ENCODE measurements at regions not wholly inside any gene's neighbourhood (a gene's known extent, or its start where the extent isn't known, plus 50 kb on each side); places are given as distances from the start of the nearest gene placed in this dataset.
"Not testable (repeated sequence)": the region's sequence is repeated elsewhere in the genome, so short reads cannot be mapped to it uniquely, and the experiment has no call there.

DNA sequence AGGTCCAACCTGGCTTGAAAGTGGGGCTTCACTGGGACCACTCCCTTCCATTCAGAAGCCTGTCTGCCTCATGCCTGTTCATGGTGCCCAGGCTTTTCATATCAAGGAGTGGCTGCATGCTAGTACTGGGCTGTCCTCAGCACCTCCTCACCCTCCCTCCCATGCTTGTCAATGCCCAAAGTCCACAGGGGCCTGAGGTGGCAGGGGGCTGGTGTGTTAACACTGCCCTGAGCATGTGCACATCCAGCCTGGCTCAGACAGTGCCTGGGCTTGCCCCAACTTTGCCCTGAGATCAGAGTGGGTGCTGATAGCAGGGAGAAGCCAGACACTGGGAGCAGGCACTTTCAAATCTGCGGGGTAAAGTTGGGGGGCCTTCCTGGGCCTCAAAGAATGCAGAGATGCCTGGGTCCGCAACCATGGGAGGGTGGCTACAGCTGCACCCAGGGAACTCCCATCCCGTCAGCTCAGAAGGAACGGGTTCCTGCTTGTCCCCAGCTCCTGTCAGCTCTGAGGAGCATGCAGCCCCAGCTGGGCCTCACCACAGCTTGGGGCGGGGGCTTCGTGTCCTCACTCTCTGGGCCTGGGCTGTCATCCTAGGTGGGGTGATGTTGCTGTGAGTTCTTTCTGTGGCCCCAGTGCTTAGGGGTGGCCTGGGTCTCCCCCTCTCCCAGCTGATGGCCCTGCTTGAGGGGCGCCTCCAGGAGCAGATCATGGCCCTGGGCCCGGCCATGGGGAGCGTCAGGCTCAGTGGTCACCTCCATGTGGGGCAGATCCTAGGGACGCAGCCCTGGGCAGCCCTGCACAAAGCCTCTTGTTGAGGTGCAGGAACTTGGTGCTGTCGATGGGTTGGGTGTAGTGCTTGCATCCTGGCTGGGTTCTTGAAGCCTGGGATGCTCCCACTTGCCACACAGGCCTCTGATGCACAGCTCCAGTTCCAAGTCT is 830.6 kb upstream of the SLITRK5 start:
- DNase-seq (ENCODE audit: extremely low read depth, low read depth), result no peak

GRCh38 chr13:86841264-86841663 is 829.9 kb upstream of the SLITRK5 start:
- DNase-seq (ENCODE audit: extremely low read depth, low read depth), result no peak

DNA sequence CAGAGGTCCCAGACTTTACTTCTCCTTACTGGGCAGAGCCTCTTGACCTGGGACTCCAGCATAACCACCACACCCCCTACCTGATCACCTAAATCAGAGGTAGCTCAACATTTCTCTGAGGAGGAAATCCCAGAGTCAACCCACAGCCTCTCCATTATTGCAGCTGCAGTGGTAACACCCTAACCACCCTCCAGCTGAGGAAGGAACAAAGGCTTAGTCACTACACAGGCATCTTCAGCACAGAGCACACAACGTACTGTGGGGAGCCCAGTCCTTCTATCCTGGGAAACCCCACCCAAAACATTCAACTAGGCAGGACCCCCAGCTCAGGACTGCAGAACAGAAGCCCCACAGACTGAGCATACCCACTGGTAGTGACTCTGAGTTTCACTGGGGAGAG is 824.7 kb upstream of the SLITRK5 start:
- no peak for DNase-seq (ENCODE audit: extremely low read depth, low read depth)

GRCh38 chr13:86848716-86849115 is 822.5 kb upstream of the SLITRK5 start:
- no peak for DNase-seq (ENCODE audit: extremely low read depth, low read depth)

DNA sequence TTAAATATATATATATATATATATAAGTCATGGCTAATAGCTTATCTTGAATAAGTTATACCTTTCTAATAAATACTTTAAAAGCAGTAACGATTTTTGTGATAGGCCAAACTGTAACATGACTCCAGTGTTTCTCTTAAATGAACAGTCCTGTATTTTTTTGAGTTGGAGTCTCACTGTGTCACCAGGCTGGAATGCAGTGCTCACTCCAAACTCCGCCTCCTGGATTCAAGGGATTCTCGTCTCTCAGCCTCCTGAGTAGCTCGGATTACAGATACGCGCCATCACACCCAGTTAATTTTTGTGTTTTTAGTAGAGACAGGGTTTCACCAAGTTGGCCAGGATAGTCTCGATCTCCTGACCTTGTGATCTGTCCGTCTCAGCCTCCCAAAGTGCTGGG is 814.2 kb upstream of the SLITRK5 start:
- no peak for DNase-seq (ENCODE audit: extremely low read depth, low read depth)

GRCh38 chr13:86858216-86858615 is 813.0 kb upstream of the SLITRK5 start:
- no peak for DNase-seq (ENCODE audit: extremely low read depth, low read depth)

GRCh38 chr13:86862137-86862536 is 809.0 kb upstream of the SLITRK5 start:
- DNase-seq (ENCODE audit: extremely low read depth, low read depth), result no peak

- no peak for DNase-seq (ENCODE audit: extremely low read depth, low read depth)
These were observed 806.8 kb upstream of the SLITRK5 start for GRCh38 chr13:86864376-86864775.

DNA sequence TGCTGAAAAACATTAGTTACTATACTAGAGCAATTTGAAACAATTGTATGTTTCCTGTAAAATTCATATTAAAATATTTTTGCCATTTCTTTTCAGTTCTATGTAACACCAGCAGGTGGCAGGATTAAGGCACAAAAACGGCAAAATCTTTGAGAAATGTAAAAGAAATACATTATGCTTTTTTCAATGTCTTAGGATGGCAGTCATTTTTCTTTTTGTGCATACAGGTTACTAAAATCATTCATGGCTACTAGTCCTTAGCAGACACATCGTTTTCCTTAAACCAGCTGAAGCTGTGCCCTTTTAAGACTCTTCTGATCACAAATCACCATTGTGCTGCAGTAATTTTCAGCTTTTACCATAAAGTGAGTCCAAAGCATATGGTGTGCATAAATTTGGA is 800.7 kb upstream of the SLITRK5 start:
- DNase-seq (ENCODE audit: extremely low read depth, low read depth), result peak; percentile 14

GRCh38 chr13:86877441-86877840 is 793.7 kb upstream of the SLITRK5 start:
- DNase-seq (ENCODE audit: extremely low read depth, low read depth), result no peak

GRCh38 chr13:86878781-86879180 is 792.4 kb upstream of the SLITRK5 start:
- DNase-seq (ENCODE audit: extremely low read depth, low read depth), result no peak

DNA sequence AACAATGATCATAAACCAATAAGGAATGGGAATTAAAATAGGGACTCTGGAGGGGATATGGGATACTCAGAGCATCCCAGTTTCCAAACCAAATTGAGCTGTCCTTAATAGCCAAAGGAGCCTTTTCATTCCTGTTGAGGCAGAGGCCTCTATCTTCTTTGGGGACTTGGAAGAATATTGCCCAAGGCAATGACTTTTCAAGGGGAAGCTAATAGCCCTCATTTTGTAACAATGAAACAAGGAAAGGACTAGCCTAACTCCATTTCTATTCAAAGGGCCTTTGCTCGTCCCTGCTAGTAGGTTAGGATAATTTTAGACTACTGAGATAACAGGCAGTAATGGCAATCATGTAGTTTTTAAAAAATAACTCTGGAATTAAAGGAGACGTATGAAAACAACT is 789.8 kb upstream of the SLITRK5 start:
- no peak for DNase-seq (ENCODE audit: extremely low read depth, low read depth)

- no peak for DNase-seq (ENCODE audit: extremely low read depth, low read depth)
These were observed 789.1 kb upstream of the SLITRK5 start for GRCh38 chr13:86882107-86882506.

- no peak for DNase-seq (ENCODE audit: extremely low read depth, low read depth)
These were observed 788.3 kb upstream of the SLITRK5 start for GRCh38 chr13:86882835-86883234.

DNA sequence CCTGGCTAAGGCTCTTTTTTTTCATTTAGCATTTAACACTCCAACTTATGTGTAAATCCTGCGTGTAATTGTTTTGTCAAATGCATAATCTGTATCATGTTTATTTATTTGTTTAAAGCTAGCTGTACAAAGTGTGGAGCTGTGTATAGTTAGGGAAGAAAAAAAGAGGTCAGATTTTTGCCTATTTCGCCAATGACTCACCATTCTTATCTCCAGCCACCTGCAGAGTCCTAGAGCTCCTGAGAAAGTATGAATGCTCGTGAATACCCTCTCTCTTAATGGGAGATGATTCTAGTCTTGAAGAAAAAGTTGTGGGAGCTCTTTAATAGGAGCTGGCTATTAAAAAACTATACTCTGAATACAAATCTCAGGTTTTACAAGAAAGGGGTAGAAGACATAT is 778.8 kb upstream of the SLITRK5 start:
- no peak for DNase-seq (ENCODE audit: extremely low read depth, low read depth)

DNA sequence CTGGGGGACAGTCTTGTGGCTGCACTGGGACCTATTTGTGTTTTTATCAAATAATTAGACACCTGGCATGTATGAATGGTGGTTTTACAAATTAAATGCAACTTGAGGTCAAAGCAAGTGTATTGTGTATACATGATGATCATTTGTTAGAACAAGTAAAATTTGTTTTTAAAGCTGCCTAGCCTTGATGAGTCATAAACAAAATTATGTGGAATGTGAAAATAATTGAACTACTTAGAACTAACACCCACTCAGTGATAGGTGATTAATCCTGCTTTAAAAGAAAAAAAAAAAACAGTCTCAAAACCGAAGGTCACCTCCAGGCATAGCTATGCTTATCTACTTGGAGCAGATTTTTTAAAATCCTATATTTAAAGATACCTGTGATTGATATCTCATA is 770.3 kb upstream of the SLITRK5 start:
- DNase-seq (ENCODE audit: extremely low read depth, low read depth), result no peak

GRCh38 chr13:86906127-86906874 is 764.9 kb upstream of the SLITRK5 start:
- DNase-seq (ENCODE audit: extremely low read depth, low read depth), result no peak

DNA sequence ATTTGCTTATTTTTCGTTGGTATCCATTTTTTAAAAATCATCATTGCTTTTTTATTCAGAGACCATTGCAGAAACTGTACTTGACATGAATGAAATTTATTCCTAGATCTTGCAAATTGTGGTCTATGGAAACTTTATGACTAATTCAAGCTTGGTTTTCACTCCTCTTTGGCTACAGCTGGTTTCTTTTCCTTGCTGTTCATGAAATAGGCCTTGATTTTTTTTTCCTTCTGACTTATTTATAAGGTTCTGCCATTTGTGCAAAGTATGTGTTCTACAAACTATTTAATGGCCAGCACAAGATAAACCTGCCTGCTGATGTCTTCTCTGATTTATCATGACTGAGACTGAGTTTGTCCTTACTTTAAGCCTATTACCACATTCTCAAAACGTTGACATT is 764.0 kb upstream of the SLITRK5 start:
- no peak for DNase-seq (ENCODE audit: extremely low read depth, low read depth)

DNA sequence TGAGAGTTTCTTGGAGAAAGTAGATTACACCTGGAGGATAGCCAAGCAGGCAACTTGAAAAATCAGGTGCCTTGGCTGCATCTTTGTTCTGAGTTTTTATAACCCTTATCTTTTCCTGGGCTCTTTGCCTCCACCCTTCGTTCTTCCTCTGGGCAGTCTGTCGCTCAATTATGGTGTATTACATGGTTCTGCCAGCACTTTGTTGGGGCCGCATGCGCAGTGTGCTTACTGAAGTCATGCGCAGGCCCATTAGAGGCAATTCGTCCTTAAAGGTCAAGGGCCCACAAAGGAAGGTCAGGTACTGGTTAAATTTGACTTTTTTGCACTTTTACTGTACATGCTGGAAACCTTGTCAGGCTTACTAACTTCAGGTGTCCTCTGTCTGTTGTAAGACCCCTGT is 761.9 kb upstream of the SLITRK5 start:
- no peak for DNase-seq (ENCODE audit: extremely low read depth, low read depth)

DNA sequence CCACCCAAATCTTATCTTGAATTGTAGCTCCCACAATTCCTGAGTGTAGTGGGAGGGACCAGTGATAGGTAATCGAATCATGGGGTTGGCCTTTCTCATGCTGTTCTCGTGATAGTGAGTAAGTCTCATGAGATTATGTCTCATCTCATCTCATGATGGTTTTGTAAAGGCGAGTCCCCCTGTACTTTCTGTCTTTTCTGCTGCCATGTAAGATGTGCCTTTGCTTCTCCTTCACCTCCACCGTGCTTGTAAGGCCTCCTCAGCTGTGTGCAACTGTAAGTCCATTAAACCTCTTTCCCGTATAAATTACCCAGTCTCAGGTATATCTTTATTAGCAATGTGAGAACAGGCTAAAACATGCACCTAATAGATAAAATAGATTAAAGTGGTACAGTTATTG is 756.4 kb upstream of the SLITRK5 start:
- no peak for DNase-seq (ENCODE audit: extremely low read depth, low read depth)

DNA sequence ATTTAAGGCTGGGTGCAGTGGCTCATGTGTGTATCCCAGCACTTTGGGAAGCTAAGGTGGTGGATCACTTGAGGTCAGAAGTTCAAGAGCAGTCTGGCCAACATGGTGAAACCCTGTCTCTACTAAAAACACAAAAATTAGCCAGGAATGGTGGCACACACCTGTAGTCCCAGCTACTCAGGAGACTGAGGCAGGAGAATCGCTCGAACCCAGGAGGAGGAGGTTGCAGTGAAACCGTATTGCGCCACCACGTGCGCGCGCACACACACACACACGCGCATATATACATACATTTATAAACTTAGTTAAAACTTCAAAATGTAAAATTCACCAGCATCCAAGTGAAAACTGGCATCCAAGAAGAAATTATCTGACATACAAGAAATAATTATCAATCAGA is 753.7 kb upstream of the SLITRK5 start:
- DNase-seq (ENCODE audit: extremely low read depth, low read depth), result not testable (repeated sequence)

DNA sequence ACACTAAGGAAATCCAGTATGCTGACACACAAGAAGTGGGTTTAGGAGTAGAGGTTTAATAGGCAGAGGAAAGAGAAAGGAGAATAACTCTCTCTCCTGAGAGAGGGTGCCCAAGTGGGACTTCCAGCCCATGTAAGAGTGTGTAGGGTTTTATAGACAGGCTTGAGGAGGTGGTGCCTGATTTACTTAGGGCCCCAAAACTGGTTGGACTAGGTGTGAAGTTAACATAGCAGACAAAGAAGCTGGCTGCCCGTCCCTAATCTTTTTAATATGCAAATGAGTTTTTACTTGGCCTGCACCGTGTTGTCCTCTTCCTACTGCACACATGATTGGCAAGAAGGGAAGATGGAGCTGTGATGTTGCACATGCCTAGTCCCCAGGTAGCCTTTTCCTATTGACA is 752.5 kb upstream of the SLITRK5 start:
- DNase-seq (ENCODE audit: extremely low read depth, low read depth), result no peak

All from NCI-H460 (cell line).